Esophagus muscularis mucosa (tissue), 3 donors: ENCODE measurements at regions not wholly inside any gene's neighbourhood (a gene's known extent, or its start where the extent isn't known, plus 50 kb on each side); places are given as distances from the start of the nearest gene placed in this dataset.

Source experiments
- CTCF ChIP-seq, 3 experiments: fragments of 200-600 bp in 2 of 3; fragments of 450-650 bp in 1 of 3; sonication (generic) in 2 of 3; IDR thresholded peaks; one replicate each; pipeline ENCODE4 v1.5.1; 2017 to 2019; ENCODE audit warnings: antibody characterized with exemption in 3 of 3, mild to moderate bottlenecking in 2 of 3, moderate library complexity in 1 of 3
- POLR2A ChIP-seq: fragments of 450-650 bp; IDR thresholded peaks from one replicate; pipeline ENCODE4 v1.6.1; 2017; ENCODE audit warnings: antibody characterized with exemption, moderate library complexity, mild to moderate bottlenecking, low read depth
- POLR2AphosphoS5 ChIP-seq, 2 donors: sonication (generic); formaldehyde crosslinking; IDR thresholded peaks; one replicate each; pipeline ENCODE4 v1.6.1; 2017; ENCODE audit warnings: antibody characterized with exemption in 2 of 2

GRCh38 chr12:84741692-84742091 is 170.9 kb downstream of the SLC6A15 start:
- TF ChIP-seq CTCF (IDR thresholded peaks at IDR 0.05), result no peak
- TF ChIP-seq POLR2A, result no peak
- TF ChIP-seq POLR2AphosphoS5 (IDR thresholded peaks at IDR 0.05), result no peak
